BE2C (cell line): ENCODE measurements at regions not wholly inside any gene's neighbourhood (a gene's known extent, or its start where the extent isn't known, plus 50 kb on each side); places are given as distances from the start of the nearest gene placed in this dataset.
A peak's percentile ranks its signal among the peaks of the same experiment; 100 is the strongest.

Source experiments
- DNase-seq: peaks from one replicate; pipeline ENCODE4 v3.0.0-alpha.2; 2020
- H3K27me3 ChIP-seq: fragments of 250-450 bp; sonication (Bioruptor Pico); 2 replicates; pipeline ENCODE4 v1.5.1; 2020; ENCODE audit warnings: mild to moderate bottlenecking
- H3K36me3 ChIP-seq: fragments of 250-450 bp; sonication (Bioruptor Pico); 2 replicates; pipeline ENCODE4 v1.5.1; 2020; ENCODE audit warnings: mild to moderate bottlenecking
- H3K4me1 ChIP-seq: fragments of 250-450 bp; sonication (Bioruptor Pico); 2 replicates; pipeline ENCODE4 v1.5.1; 2020
- H3K4me3 ChIP-seq: 2 replicates; pipeline ENCODE4 v1.5.1; 2011; ENCODE audit warnings: low read depth, low read length
- H3K9me3 ChIP-seq: fragments of 250-450 bp; sonication (Bioruptor Pico); 2 replicates; pipeline ENCODE4 v1.5.1; 2020
- TF ChIP-seq, protein P1 (sequence below): IDR thresholded peaks from 2 replicates; pipeline ENCODE4 v1.5.1; 2012; ENCODE audit warnings: mild to moderate bottlenecking, low read depth, low read length

DNA sequence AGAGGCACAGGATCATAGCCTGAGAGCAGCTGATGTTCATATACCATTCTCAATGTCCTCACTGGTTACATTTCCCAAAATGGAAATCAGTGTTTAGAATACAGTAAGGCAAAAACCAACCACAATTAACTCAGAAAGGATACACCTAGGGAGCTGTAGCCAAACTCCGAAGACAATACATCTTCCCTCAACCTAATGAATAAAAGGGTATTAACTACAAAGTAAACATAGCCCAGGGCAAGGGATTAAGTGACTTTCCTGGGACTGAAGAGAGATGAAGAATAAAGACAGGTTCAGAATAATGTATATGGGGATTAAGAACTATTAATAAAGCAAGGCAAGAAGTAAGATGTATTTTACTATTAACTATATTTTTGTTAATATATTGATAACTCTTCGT lies 79.5 kb downstream of the RPS29 start:
- no peak for DNase-seq
- Histone ChIP-seq H3K27me3 (peaks cover 14% of the 10 kb centered on the region), H3K4me1 (no peaks in the 10 kb centered on the region), H3K4me3 (no peak overlapping the region), H3K9me3 (no peaks in the 10 kb centered on the region), H3K36me3 (no peaks in the 10 kb centered on the region)
- TF ChIP-seq, protein P1, sequence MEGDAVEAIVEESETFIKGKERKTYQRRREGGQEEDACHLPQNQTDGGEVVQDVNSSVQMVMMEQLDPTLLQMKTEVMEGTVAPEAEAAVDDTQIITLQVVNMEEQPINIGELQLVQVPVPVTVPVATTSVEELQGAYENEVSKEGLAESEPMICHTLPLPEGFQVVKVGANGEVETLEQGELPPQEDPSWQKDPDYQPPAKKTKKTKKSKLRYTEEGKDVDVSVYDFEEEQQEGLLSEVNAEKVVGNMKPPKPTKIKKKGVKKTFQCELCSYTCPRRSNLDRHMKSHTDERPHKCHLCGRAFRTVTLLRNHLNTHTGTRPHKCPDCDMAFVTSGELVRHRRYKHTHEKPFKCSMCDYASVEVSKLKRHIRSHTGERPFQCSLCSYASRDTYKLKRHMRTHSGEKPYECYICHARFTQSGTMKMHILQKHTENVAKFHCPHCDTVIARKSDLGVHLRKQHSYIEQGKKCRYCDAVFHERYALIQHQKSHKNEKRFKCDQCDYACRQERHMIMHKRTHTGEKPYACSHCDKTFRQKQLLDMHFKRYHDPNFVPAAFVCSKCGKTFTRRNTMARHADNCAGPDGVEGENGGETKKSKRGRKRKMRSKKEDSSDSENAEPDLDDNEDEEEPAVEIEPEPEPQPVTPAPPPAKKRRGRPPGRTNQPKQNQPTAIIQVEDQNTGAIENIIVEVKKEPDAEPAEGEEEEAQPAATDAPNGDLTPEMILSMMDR, result no peak

DNA sequence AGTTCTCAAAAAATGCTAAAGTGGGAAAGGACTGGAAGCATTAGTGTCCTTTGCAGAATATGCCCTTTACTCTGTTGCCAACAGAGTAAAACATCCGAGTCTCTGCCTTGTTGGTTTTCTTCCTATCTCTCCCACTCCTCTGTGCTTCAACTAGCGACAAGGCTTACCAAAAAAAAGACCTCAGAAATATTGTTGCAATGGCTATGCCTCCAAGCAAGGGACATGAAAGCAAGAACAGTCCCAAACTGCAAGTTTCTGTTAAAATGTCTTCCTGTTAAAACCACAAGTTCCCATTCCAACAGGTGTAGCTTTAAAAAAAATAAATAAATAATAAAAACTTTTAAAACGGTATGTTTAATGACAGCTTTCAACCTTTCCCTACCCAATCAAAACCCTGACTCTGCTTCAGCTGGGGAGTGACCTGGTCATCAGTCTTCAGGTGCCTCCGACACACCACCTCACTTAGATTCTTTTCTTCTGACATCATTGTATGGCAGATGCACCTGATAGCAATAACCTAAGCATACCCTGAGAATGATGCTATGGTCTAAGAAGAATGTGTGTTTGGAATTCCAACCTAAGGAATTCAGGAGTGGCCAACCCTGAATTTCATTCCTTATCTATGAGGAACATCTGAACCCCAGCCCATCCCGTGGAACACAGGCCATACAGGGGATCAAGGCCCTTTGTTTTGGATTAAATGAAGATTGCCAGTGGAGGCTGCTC lies 81.0 kb downstream of the RPS29 start:
- no peaks in the 10 kb centered on the region for H3K9me3 ChIP-seq
- H3K4me3 ChIP-seq, result no peak overlapping the region
- no peaks in the 10 kb centered on the region for H3K36me3 ChIP-seq
- H3K27me3 ChIP-seq, result peaks cover 28% of the 10 kb centered on the region
- no peak for DNase-seq
- TF ChIP-seq, protein P1, result no peak
- no peaks in the 10 kb centered on the region for H3K4me1 ChIP-seq

DNA sequence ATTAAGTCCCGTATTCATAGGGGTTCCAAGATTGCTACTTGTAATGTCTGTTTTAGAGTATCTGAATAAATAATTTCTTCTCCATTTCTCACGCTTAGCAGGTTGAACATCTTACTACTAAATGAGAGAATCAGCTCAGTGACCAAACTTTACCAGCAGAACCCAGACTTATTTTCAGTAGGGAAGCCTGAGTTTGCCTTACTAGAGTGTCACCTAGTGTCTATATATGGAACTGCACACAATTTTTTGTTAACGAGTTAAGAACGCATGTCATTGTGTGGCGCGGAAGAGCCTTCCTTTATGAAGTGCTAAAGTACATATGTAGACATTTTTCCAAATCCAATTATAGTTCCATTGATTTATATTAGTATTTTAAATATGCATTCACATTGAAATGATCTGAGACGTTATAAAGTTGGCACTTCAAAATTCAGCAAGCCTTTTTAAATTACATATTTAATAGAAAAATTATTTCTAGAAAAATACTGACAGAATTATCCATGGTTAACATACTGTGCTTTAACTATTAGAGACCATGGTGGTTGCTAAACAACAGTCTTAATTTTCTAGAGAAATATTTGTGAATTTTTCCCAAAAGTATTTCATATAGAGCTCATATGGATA lies 88.3 kb downstream of the RPS29 start:
- no peaks in the 10 kb centered on the region for H3K36me3 ChIP-seq
- DNase-seq, result peak; percentile 14
- peaks cover 40% of the 10 kb centered on the region for H3K27me3 ChIP-seq
- TF ChIP-seq, protein P1, result peak; percentile 91
- H3K9me3 ChIP-seq, result no peaks in the 10 kb centered on the region
- no peak overlapping the region for H3K4me3 ChIP-seq
- H3K4me1 ChIP-seq, result no peaks in the 10 kb centered on the region

DNA sequence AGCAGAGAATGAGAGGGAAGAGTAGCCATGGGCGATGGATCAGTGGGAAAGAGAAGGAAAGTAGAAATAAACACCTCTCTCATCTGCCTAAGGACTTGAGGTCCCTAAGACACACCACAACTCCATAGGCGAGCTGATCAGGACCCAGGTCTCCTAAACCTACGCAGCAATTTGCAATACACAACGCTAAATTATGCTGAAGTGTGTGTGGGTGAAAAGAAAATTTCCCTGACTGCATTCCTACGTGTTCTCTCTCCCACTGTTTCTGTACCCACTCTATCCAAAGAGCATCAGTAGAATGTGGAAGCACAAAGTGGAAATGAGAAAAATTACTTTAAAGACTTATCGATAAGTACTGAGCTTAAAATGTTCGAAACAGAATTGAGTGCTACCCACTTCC lies 88.9 kb downstream of the RPS29 start:
- peaks cover 37% of the 10 kb centered on the region for H3K27me3 ChIP-seq
- H3K36me3 ChIP-seq, result no peaks in the 10 kb centered on the region
- TF ChIP-seq, protein P1, result no peak
- H3K9me3 ChIP-seq, result no peaks in the 10 kb centered on the region
- no peak overlapping the region for H3K4me3 ChIP-seq
- DNase-seq, result no peak
- H3K4me1 ChIP-seq, result no peaks in the 10 kb centered on the region

DNA sequence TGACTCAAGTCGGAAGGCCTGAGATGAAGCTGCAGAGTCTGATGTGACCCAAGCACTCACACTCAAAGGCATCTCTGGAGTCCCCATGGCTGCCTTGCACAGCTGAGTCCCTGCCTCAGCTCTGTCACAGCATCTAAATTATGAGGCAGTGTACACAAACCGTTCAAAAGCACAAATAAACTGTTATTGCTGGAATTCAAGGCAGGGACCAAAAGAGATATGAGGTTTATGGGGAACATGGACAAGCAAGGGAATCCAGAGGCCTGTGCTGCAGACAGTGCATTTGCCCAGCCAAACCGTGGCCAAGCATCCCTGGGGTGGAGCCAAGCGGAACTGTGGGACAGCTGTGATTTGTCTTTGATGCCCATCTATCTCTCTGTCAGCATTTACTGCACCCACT lies 91.3 kb downstream of the RPS29 start:
- TF ChIP-seq, protein P1, result no peak
- Histone ChIP-seq H3K27me3 (peaks cover 24% of the 10 kb centered on the region), H3K9me3 (no peaks in the 10 kb centered on the region), H3K4me3 (no peak overlapping the region), H3K4me1 (no peaks in the 10 kb centered on the region), H3K36me3 (no peaks in the 10 kb centered on the region)
- DNase-seq, result no peak

DNA sequence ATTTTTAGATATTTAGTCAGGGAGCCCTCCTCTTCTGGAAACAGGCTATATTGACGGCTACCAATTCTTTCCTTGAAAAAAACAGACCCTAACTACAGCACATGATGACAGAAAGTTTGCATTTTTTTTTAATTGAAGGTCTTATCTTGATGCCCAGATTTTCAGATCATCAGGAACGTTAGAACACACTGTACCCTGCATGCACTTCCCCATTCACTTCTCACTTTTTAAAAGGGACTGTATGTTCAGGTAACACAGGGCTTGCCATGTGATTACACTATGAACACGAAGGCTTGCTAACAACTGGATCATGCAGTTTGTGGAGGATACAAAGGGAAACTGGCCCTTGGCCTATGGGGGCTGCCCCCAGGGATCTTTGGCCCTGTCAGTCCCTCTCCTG lies 92.6 kb downstream of the RPS29 start:
- Histone ChIP-seq H3K4me1 (no peaks in the 10 kb centered on the region), H3K9me3 (no peaks in the 10 kb centered on the region), H3K27me3 (peaks cover 14% of the 10 kb centered on the region), H3K36me3 (no peaks in the 10 kb centered on the region), H3K4me3 (no peak overlapping the region)
- TF ChIP-seq, protein P1, result no peak
- DNase-seq, result no peak
